Trophoblast cell (in vitro differentiated cells and primary cell): ENCODE measurements at regions not wholly inside any gene's neighbourhood (a gene's known extent, or its start where the extent isn't known, plus 50 kb on each side); places are given as distances from the start of the nearest gene placed in this dataset.

ENCODE experiments used
- DNase-seq, 2 donors: peaks; one replicate each; pipeline ENCODE4 v3.0.0-alpha.2; 2016
- H2AFZ ChIP-seq: 2 replicates; pipeline ENCODE4 v1.6.1; 2013; ENCODE audit warnings: low read length, moderate library complexity, mild to moderate bottlenecking; ENCODE audit not compliant: insufficient read depth, poor library complexity
- H2AK5ac ChIP-seq: 2 replicates; pipeline ENCODE4 v1.6.1; 2013; ENCODE audit warnings: mild to moderate bottlenecking, low read length
- H2BK120ac ChIP-seq: 2 replicates; pipeline ENCODE4 v1.6.1; 2013; ENCODE audit warnings: low read length, mild to moderate bottlenecking, moderate library complexity; ENCODE audit not compliant: insufficient read depth, poor library complexity
- H2BK12ac ChIP-seq: 2 replicates; pipeline ENCODE4 v1.6.1; 2013; ENCODE audit warnings: mild to moderate bottlenecking, low read length, moderate library complexity
- H2BK5ac ChIP-seq: 2 replicates; pipeline ENCODE4 v1.6.1; 2013; ENCODE audit warnings: low read length, low read depth, moderate library complexity, mild to moderate bottlenecking; ENCODE audit not compliant: poor library complexity
- H3K14ac ChIP-seq: 2 replicates; pipeline ENCODE4 v1.6.1; 2013; ENCODE audit warnings: mild to moderate bottlenecking, low read length
- H3K18ac ChIP-seq: 2 replicates; pipeline ENCODE4 v1.6.1; 2013; ENCODE audit warnings: mild to moderate bottlenecking, low read length
- H3K23ac ChIP-seq: 2 replicates; pipeline ENCODE4 v1.6.1; 2013; ENCODE audit warnings: low read length
- H3K27ac ChIP-seq: 2 replicates; pipeline ENCODE4 v1.5.1; 2013; ENCODE audit warnings: low read depth, mild to moderate bottlenecking, inconsistent platforms, low read length, moderate library complexity
- H3K27me3 ChIP-seq: 2 replicates; pipeline ENCODE4 v1.6.1; 2013; ENCODE audit warnings: inconsistent platforms, mild to moderate bottlenecking, low read length, moderate library complexity; ENCODE audit not compliant: insufficient read depth
- H3K36me3 ChIP-seq, 2 experiments: 1 replicate in 1 of 2; 2 replicates in 1 of 2; pipeline ENCODE4 v1.6.1; 2013; ENCODE audit warnings: low read length in 2 of 2, mild to moderate bottlenecking in 2 of 2, moderate library complexity in 1 of 2; ENCODE audit not compliant: insufficient read depth in 2 of 2, control insufficient read depth in 1 of 2
- H3K4ac ChIP-seq: 2 replicates; pipeline ENCODE4 v1.6.1; 2013; ENCODE audit warnings: low read depth, mild to moderate bottlenecking, low read length, moderate library complexity
- H3K4me1 ChIP-seq, 2 experiments: 1 replicate in 1 of 2; 2 replicates in 1 of 2; pipeline ENCODE4 v1.6.1; 2013; ENCODE audit warnings: low read length in 2 of 2, mild to moderate bottlenecking in 2 of 2, moderate library complexity in 1 of 2; ENCODE audit not compliant: insufficient read depth in 2 of 2, control insufficient read depth in 1 of 2
- H3K4me2 ChIP-seq: 2 replicates; pipeline ENCODE4 v1.6.1; 2013; ENCODE audit warnings: inconsistent platforms, mild to moderate bottlenecking, low read length, moderate library complexity
- H3K4me3 ChIP-seq: 2 replicates; pipeline ENCODE4 v1.5.1; 2013; ENCODE audit warnings: mild to moderate bottlenecking, low read depth, low read length, inconsistent platforms
- H3K79me1 ChIP-seq: one replicate; pipeline ENCODE4 v1.6.1; 2013; ENCODE audit warnings: low read length
- H3K79me2 ChIP-seq: 2 replicates; pipeline ENCODE4 v1.6.1; 2013; ENCODE audit warnings: low read length, mild to moderate bottlenecking; ENCODE audit not compliant: control insufficient read depth, insufficient read depth, poor library complexity
- H3K9ac ChIP-seq: 2 replicates; pipeline ENCODE4 v1.6.1; 2013; ENCODE audit warnings: mild to moderate bottlenecking, low read length
- H3K9me3 ChIP-seq: 2 replicates; pipeline ENCODE4 v1.6.1; 2013; ENCODE audit warnings: low read depth, mild to moderate bottlenecking, control low read depth, inconsistent platforms, low read length; ENCODE audit not compliant: insufficient read depth
- H4K12ac ChIP-seq: 2 replicates; pipeline ENCODE4 v1.6.1; 2013; ENCODE audit warnings: low read depth, mild to moderate bottlenecking, low read length, moderate library complexity
- H4K8ac ChIP-seq: 2 replicates; pipeline ENCODE4 v1.6.1; 2013; ENCODE audit warnings: low read depth, mild to moderate bottlenecking, low read length, moderate library complexity
- H4K91ac ChIP-seq: one replicate; pipeline ENCODE4 v1.6.1; 2013; ENCODE audit warnings: low read depth, mild to moderate bottlenecking, low read length, moderate library complexity
- WGBS: extraction: QIAGEN DNeasy Blood & Tissue Kit; methylation state at CpG from one replicate; pipeline ENCODE4 v1.1.7; 2013; ENCODE audit warnings: missing lambda C conversion rate; ENCODE audit not compliant: insufficient read length, insufficient coverage; ENCODE audit errors: extremely low coverage; 5-methylcytosine and 5-hydroxymethylcytosine counted together

- peak in 1 of 2 donors; percentile 7 for DNase-seq
- Histone ChIP-seq H3K4me1 (no peaks in the 10 kb centered on the region), H3K36me3 (no peaks in the 10 kb centered on the region), H4K91ac (no peak overlapping the region), H2AK5ac (no peak overlapping the region), H3K79me2 (no peaks in the 10 kb centered on the region), H3K23ac (no peak overlapping the region), H3K9me3 (no peaks in the 10 kb centered on the region), H2BK5ac (no peak overlapping the region), H3K9ac (no peak overlapping the region), H2BK120ac (no peak overlapping the region), H3K4me3 (no peak overlapping the region), H3K27ac (no peak overlapping the region), H4K8ac (no peak overlapping the region), H2BK12ac (no peak overlapping the region), H3K27me3 (no peaks in the 10 kb centered on the region), H3K18ac (no peak overlapping the region), H3K14ac (no peak overlapping the region), H3K79me1 (no peaks in the 10 kb centered on the region), H4K12ac (no peak overlapping the region), H3K4ac (no peak overlapping the region), H3K4me2 (no peak overlapping the region), H2AFZ (no peak overlapping the region)
- WGBS, result no CpG with 5 or more reads among the region's 2 CpGs
Measured at GRCh38 chr3:163476179-163476578, 1602.1 kb downstream of the SI start.

- WGBS, result no CpG with 5 or more reads among the region's 1 CpG
- Histone ChIP-seq H3K14ac (no peak overlapping the region), H3K23ac (no peak overlapping the region), H4K12ac (no peak overlapping the region), H2BK120ac (no peak overlapping the region), H2BK12ac (no peak overlapping the region), H3K79me1 (no peaks in the 10 kb centered on the region), H3K27ac (no peak overlapping the region), H4K91ac (no peak overlapping the region), H3K27me3 (no peaks in the 10 kb centered on the region), H3K4me3 (no peak overlapping the region), H3K9ac (no peak overlapping the region), H3K9me3 (no peaks in the 10 kb centered on the region), H3K4me2 (no peak overlapping the region), H3K79me2 (no peaks in the 10 kb centered on the region), H3K36me3 (no peaks in the 10 kb centered on the region), H2AK5ac (no peak overlapping the region), H2AFZ (no peak overlapping the region), H2BK5ac (no peak overlapping the region), H3K18ac (no peak overlapping the region), H4K8ac (no peak overlapping the region), H3K4ac (no peak overlapping the region), H3K4me1 (no peaks in the 10 kb centered on the region)
- DNase-seq, result no peak
Measured at GRCh38 chr3:163474766-163475165, 1603.5 kb downstream of the SI start.

- Histone ChIP-seq H3K4ac (no peak overlapping the region), H3K4me1 (no peaks in the 10 kb centered on the region), H3K36me3 (no peaks in the 10 kb centered on the region), H3K14ac (no peak overlapping the region), H4K8ac (no peak overlapping the region), H3K18ac (no peak overlapping the region), H3K79me2 (no peaks in the 10 kb centered on the region), H3K79me1 (no peaks in the 10 kb centered on the region), H3K9ac (no peak overlapping the region), H4K91ac (no peak overlapping the region), H3K27me3 (no peaks in the 10 kb centered on the region), H3K27ac (no peak overlapping the region), H2BK12ac (no peak overlapping the region), H2BK5ac (no peak overlapping the region), H3K23ac (no peak overlapping the region), H3K4me2 (no peak overlapping the region), H4K12ac (no peak overlapping the region), H2AK5ac (no peak overlapping the region), H2AFZ (no peak overlapping the region), H2BK120ac (no peak overlapping the region), H3K9me3 (no peaks in the 10 kb centered on the region), H3K4me3 (no peak overlapping the region)
- DNase-seq, result no peak
- no CpG with 5 or more reads among the region's 4 CpGs for WGBS
Measured at GRCh38 chr3:163468531-163469335, 1609.6 kb downstream of the SI start.

GRCh38 chr3:163462446-163462845 is 1615.8 kb downstream of the SI start:
- H4K8ac ChIP-seq, result no peak overlapping the region
- no peak overlapping the region for H4K91ac ChIP-seq
- no peaks in the 10 kb centered on the region for H3K79me1 ChIP-seq
- no peak overlapping the region for H2BK5ac ChIP-seq
- H3K14ac ChIP-seq, result no peak overlapping the region
- H3K27ac ChIP-seq, result no peak overlapping the region
- H2AFZ ChIP-seq, result no peak overlapping the region
- H2AK5ac ChIP-seq, result no peak overlapping the region
- H3K36me3 ChIP-seq, result no peaks in the 10 kb centered on the region
- no peak overlapping the region for H3K4me3 ChIP-seq
- H2BK12ac ChIP-seq, result no peak overlapping the region
- H3K4me2 ChIP-seq, result no peak overlapping the region
- H3K4ac ChIP-seq, result no peak overlapping the region
- no peak for DNase-seq
- H3K4me1 ChIP-seq, result no peaks in the 10 kb centered on the region
- no peak overlapping the region for H3K23ac ChIP-seq
- no peaks in the 10 kb centered on the region for H3K9me3 ChIP-seq
- no peaks in the 10 kb centered on the region for H3K79me2 ChIP-seq
- H4K12ac ChIP-seq, result no peak overlapping the region
- no CpG with 5 or more reads among the region's 1 CpG for WGBS
- no peak overlapping the region for H3K18ac ChIP-seq
- H3K9ac ChIP-seq, result no peak overlapping the region
- no peaks in the 10 kb centered on the region for H3K27me3 ChIP-seq
- no peak overlapping the region for H2BK120ac ChIP-seq
